NCI-H524 treated with DMSO at 0.1 percent for 48 hours (cell line): ENCODE measurements at regions not wholly inside any gene's neighbourhood (a gene's known extent, or its start where the extent isn't known, plus 50 kb on each side); places are given as distances from the start of the nearest gene placed in this dataset.

ENCODE experiments used
- DNase-seq: peaks from one replicate; lab custom pipeline; 2025; lab: John Stamatoyannopoulos, UW

DNA sequence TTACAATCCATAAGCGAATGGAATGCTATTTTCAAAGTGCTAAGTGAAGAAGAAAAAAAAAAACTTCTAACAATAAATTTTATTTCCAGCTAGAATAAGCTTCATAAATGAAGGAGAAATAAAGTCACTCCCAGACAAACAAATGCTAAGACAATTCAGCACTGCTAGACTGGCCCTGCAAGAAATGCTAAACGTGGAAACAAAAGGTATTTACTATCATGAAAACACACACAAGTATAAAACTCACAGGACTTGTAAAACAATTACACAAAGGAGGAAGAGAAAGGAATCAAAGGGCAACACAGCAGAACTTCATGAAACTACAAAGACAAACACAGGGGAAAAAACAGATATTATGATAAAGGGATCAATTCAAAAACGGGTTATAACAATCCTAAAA is 85.8 kb upstream of the NELL2 start:
- no peak for DNase-seq

DNA sequence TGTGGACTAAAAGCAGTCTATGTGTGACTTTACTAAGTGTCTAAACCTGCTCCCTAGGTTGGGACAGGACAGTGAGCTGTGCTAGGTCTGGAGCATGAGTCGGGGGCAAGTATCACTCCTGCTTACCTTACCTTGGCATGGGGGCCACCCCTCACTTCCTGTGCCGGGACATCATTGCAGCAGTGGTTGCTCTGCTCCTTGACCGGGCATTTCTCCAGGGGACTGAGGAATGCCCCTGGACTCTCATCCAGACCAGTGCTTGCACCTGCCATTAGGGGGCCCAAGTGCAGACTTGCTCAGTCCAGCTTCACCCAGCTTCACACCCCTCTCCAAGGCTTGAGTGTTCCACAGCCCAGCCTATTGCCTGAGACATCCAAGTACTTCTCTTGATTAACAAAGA is 84.7 kb upstream of the NELL2 start:
- DNase-seq = no peak

DNA sequence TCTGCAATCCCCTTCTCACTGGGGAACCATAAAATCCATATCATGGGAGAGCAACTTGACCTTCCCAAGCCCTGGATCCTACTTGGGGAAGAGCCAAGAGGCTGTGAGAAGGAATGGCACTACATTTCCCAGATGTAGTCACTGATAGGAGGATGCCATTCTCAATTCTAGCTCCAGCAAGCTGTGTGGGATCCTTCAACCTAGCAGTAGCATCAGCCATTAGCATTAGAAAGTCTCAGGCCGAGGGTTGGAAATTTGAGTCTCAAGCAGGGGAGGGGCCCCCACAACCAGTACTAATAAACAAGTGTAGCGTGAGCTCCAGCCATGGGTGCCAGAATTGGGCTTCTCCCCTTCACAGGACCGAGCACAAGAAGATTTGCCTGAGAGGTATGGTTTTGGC is 84.3 kb upstream of the NELL2 start:
- DNase-seq = no peak

GRCh38 chr12:44947163-44947562 is 71.0 kb upstream of the NELL2 start:
- DNase-seq = no peak

- no peak for DNase-seq
Observed at GRCh38 chr12:44942714-44943113, 66.6 kb upstream of the NELL2 start.

- peak; percentile 7 for DNase-seq
Observed at GRCh38 chr12:44930972-44931600, 55.0 kb upstream of the NELL2 start.

DNA sequence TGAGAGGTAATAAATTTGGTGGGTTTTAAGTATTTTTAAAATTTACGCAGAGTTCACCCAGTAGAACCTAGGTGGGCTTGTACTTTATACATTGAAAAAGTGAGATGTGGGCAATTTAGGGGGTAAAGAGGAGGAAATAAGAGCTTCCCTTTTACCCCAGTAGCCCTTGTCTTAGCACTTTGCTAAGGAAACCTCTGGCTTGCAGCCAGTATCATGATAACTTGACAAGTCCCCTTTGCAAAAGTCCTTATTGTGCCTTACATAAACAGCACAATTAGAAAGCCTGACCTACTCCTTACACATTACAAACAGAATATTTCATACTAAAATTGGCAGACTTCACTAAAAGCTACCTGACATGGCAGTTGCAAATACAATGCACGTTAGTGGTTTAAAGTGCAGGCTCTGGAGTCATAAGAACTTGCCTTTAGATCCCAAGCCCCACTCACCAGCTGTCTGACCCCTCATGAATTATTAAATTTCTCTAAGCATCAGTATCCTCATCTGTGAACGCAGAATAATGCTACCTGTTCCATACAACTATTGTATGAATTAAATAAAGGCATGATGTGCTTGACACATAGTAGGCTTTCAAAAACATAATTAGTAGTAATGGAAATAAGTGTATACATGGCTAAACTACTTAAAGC is 53.2 kb upstream of the NELL2 start:
- no peak for DNase-seq
